ENCODE measurements at regions not wholly inside any gene's neighbourhood (a gene's known extent, or its start where the extent isn't known, plus 50 kb on each side); places are given as distances from the start of the nearest gene placed in this dataset.
"Not testable (repeated sequence)": the region's sequence is repeated elsewhere in the genome, so short reads cannot be mapped to it uniquely, and the experiment has no call there.

DNA sequence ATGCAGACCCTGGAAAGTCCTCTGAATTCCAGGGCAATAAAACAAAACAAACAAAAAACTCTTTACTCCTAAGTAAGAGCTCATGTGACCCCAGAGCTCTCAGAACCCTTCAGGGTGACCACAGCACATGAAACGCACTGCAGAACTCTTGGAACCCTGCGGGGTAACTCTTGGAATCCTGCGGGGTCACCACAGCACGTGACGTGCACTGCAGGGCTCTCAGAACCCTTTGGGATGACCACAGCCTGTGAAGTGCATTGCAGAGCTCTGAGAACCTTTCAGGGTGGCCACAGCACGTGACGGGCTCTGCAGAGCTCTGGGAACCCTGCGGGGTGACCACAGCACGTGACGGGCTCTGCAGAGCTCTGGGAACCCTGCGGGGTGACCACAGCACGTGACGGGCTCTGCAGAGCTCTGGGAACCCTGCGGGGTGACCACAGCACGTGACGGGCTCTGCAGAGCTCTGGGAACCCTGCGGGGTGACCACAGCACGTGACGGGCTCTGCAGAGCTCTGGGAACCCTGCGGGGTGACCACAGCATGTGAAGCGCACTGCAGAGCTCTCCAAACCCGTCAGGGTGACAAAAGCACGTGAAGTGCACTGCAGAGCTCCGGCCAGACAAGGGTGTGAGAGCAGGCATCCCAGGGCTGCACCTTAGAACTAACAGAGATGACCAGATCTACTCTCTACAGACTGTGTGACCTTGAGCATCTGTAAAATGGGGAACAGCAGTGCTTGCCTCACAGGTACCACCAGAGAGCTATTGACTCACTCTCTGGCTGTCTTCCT, 110.1 kb downstream of the ADRA2C start:
- not testable (repeated sequence) for DNase-seq (ENCODE audit: low read depth in 3 of 3, low spot score in 2 of 3)

DNA sequence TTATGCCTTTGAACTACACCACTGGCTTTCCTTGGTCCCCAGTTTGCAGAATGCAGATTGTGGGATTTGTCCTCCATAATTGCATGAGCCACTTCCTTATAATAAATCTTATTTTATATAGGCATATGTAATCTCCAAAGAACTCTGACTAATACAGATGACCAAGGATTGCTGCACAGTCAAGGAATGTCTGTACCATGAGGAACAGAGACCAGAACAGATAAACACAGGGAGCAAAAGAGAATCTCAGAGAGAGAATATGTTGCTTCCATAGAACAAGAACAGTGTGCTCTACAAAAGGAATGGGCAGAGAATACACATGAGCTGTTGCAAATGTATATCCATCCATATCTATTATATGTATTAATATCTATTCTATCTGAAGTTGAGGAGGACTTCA, 111.1 kb downstream of the ADRA2C start:
- DNase-seq (ENCODE audit: low read depth in 3 of 3, low spot score in 2 of 3) = no peak

DNA sequence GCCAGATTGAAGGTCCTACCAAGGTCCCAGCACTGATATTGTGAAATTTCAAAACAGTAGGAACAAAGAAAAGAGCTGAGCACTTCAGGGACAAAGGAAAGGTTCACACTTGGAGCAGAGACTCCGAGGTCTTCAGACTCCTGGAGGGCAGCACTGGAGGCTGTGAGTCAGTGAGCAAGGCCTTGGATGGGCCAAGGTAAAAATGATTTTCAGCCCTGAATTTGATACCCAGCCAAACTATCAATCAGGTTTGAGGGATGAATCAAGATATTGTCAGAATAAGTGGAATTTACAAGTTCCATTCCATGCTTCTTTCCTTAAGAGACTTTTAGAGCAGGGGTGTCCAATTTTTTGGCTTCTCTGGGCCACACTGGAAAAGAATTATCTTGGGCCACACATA, 111.7 kb downstream of the ADRA2C start:
- DNase-seq (ENCODE audit: low read depth in 3 of 3, low spot score in 2 of 3) = no peak

DNA sequence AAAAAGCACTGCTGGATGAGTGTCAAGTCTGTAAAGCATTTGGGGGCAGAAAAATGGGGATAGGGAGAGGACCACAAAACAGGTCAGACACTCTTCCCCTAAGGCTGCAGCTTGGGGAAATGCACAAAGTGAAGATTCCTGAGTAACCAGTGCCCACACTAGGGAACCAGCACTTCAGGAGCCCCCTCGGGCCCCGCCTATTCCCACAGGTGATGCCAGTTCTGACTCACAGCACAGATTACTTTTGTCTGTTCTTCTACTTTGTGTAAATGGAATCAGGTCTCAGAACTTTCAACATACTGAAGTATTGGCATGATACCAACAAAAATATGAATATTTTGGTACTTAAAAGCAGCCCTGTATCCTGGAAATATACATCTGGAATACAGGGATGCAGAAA, 112.5 kb downstream of the ADRA2C start:
- DNase-seq (ENCODE audit: low read depth in 3 of 3, low spot score in 2 of 3) = no peak

DNA sequence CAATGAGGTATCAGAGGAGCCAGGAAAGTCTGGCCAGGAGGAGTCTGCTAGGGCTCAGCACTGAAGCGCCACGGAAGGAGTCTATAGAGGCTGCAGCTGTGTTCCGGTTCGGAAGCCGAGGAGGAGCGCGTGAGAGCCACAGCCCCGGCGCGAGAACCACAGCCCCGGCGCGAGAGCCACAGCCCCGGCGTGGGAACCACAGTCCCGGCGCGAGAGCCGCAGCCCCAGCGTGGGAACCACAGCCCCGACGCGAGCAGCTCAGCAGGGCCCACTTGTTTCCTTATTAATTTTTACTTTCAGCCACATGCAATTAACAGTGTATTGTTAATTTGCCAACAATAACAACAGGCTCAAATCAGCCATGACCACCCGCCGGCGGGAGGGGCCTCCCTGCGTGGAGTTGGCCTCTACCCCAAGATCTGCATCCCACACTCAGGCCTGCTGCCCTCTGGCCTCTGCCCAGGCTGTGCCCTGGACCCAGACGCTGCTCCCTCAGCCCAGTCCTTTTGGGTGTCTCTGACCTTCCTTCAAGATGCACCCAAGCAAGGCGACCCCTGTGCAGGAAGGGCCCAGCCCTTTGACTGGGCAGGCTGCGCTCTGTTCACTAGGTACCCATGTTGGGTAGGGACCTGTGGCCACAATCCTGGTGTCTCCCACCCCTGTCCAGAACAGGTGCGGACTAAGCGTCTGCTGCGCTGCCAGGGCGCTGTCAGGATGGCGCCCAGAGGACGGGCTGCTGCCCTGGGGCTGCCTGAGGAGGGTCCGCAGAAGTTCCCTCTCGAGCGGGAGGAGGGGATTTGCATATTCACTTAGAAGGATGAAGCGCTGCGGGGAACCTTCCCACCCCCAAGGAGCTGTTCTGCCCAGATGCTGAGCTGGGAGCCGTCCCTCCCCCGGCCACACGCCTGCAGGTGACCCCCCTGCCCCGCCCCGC, 113.8 kb downstream of the ADRA2C start:
- DNase-seq (ENCODE audit: low read depth in 3 of 3, low spot score in 2 of 3) = no peak

DNA sequence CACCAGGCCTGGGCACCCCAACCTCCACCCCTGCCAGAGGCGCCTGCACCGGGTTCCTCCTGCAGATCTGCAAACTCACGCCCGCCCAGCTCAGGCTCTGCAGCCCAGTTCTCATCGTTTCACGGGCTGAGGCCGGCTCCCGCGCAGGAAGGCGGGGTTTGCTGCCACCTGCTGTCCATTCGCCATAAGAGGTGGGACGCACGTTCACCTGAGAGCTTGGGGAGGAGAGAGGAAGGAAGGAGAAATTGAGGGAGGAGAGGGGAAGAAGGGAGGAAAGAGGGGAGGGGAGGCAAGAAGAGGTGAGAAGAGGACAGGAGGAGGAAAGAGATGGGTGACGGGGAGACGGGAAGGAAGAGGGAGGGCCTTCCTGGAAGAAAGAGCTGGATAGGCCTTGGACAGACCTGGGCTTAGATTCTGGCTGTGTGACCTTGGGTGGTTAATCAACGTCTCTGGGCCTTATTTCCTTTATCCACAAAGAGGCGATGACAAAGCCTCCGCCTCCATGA, 114.5 kb downstream of the ADRA2C start:
- DNase-seq (ENCODE audit: low read depth in 3 of 3, low spot score in 2 of 3) = peak in 2 of 3 donors; percentile 44 to 58

DNA sequence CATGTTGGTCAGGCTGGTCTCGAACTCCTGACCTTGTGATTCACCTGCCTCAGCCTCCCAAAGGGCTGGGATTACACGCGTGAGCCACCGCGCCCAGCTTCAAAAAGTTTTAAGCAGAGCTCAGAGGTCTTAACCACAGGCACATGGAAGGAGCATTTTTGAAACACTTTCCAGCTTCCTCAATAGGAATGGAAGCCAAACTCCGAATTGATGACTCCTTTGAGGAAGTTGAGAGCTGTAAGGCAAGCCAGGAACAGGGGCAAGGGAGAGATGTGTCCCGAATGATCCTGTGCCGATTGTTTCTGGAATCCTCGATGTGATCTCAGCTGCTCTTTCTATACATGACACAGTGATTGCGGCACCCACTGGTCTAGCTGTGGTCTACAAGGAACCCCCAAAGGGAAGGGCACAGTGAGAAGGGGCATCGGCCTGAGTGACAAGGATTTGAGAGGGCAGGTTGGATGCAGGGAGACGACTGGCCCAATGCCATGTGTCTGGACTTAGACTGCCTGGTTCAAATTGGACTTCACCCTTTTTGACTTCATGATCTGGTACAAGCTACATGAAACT, 116.2 kb downstream of the ADRA2C start:
- DNase-seq (ENCODE audit: low read depth in 3 of 3, low spot score in 2 of 3) = not testable (repeated sequence)

DNA sequence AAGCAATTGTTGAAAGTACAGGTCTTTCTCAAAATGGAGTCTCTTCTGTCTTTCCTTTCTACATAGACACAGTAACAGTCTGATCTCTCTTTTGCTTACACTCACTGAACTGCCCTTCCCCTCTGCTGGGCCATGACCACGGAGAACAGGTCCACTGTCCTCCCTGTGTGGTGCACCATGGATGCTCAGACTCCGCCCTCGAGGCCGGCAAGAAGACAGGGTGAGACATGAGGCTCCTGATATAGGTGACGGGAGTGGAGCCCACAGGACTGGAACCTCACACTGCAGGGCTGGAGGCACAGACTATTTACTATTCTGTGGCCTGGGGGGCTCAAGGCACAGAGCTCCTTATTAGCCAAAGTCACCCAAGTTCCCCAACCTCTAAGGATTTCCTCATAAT, 118.1 kb downstream of the ADRA2C start:
- DNase-seq (ENCODE audit: low read depth in 3 of 3, low spot score in 2 of 3) = not testable (repeated sequence)

DNA sequence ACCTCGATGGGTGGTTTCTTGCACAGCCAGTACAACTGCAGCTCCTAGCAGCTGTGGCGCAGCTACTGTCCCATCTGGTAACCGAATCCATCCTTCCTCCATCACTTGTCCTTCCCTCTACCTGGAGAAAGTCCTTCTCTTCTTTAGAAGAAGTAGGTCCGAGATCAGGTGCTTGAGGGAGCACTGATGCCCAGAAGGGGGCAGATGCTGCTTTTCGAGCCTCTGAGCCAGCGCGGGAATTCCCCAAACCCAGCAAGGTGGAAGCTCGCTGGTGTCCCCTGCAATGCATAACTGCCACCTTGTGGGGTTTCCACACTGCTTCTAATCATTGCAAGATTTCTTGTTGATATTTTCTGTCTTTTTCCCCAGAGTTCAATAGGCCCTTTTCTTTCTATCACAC, 127.4 kb downstream of the ADRA2C start:
- not testable (repeated sequence) for DNase-seq (ENCODE audit: low read depth in 3 of 3, low spot score in 2 of 3)

DNA sequence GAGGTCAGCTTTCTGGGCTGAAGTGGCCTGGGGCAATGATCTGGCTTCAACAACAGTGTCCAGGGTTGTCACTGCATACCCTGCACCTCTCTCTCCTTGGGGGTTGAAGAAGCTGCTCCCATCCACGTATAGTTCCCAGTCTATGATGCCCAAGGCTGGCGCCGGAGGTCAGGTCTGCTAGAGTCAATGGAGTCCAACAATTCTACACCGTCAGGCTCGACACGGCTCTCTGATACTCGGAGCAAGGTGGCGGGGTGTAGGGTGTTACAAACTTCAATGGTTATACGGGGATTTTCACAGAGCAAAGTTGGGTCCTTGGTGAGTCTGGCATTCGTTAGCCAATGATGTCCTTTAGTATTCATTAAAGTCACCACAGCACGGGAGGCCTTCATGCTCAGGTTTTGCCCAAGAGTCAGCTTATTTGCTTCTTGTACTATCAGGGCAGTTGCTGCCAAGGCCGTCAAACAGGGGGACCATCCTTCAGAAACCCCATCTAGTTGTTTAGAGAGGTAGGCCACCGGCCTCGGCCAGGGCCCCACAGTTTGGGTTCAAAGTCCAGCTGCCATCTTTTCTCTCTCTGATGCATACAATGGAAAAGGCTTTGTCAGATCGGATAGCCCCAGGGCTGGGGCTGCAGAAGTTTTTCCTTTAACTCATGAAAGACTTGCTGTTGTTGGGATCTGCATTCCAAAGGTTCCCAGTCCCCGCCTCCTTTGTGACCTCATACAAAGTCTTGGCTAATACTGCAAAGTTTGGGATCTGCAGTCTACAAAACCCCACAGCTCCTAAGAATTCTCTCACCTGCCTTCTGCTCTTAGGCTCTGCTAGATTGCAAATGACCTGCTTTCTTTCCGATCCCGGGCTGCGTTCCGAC, 128.1 kb downstream of the ADRA2C start:
- DNase-seq (ENCODE audit: low read depth in 3 of 3, low spot score in 2 of 3) = not testable (repeated sequence)

DNA sequence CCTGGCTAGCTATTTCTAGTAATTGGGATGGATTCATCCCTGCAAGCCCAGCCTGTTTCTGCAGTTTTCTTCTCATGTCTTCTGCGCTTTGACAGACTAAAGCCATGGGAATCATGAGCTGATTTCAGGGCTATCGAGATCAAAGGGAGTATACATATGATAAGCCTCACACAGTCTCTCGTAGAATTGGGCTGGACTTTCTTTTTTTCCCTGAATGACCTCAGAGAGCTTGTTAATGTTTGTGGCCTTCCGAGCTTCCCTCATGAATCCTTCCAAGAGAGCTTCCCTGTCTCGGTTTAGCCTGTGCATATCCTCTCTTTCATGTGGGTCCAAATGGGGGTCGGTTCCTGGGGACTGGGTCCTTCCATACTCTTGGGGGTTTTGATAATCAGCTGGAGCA, 130.3 kb downstream of the ADRA2C start:
- no peak for DNase-seq (ENCODE audit: low read depth in 3 of 3, low spot score in 2 of 3)

DNA sequence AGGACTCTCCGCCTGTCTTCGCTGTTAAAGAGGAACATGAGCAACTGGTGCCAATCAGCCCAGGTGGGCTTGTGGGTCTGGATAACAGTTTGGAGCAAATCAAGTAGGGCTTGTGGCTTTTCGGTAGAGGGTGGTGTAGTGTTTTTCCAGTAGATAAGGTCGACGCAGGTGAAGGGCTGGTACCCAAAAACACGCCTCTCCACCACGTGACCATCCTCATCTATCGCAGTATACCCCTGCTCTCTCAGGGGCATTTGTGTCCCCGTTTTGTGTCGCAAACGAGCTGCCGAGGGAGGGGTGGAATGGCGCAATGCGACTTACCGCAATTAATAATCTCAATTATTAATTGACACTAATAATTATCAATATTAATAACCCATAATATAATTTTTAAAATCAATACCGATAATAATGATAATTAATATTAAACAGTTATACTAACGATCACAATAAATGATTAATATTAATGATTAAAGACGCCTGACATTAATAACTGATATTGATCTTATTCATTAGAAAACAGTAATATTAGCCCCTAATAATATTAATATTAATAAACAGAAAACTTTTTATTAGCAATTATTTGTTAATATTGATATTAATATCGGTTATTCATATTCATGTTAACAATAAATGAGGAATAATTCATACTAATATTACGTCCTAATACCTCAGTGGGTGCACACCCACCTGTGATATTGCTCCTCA, 130.8 kb downstream of the ADRA2C start:
- DNase-seq (ENCODE audit: low read depth in 3 of 3, low spot score in 2 of 3) = not testable (repeated sequence)

DNA sequence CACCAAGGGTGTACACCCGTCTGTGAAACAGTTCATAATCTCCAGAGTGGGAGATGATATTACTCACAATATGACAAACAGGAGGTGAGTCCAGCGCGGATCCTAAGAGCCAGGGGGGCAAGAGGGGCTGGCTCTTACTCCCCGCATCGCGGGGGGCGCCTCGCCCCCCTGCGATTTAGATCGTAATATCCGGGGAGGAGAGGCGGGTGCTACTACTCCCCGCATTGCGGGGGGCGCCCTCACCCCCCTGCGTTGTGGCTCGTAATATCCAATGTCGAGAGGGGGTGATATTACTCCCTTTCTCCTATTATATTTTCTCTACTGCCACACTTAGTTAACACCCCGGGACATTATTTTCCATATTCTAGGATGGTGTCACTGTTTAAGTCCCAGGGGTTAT, 131.9 kb downstream of the ADRA2C start:
- DNase-seq (ENCODE audit: low read depth in 3 of 3, low spot score in 2 of 3) = no peak

DNA sequence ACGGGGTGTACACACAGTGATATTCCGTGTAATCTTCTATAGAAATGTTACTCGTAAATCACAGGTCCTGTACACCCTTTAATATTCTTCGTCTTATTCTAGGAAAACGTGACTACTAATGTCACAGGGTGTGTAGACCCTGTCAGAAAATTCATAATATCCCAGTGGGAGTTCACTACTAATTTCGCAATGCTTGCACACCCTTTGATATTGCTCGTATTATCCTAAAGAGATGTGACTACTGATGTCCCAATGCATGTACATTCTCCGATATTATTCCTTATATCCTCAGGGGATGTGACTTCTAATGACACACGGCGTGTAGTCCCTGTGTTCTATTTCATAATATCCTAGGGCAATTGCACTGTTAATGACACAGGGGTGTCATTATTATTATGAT, 132.7 kb downstream of the ADRA2C start:
- DNase-seq (ENCODE audit: low read depth in 3 of 3, low spot score in 2 of 3) = not testable (repeated sequence)

DNA sequence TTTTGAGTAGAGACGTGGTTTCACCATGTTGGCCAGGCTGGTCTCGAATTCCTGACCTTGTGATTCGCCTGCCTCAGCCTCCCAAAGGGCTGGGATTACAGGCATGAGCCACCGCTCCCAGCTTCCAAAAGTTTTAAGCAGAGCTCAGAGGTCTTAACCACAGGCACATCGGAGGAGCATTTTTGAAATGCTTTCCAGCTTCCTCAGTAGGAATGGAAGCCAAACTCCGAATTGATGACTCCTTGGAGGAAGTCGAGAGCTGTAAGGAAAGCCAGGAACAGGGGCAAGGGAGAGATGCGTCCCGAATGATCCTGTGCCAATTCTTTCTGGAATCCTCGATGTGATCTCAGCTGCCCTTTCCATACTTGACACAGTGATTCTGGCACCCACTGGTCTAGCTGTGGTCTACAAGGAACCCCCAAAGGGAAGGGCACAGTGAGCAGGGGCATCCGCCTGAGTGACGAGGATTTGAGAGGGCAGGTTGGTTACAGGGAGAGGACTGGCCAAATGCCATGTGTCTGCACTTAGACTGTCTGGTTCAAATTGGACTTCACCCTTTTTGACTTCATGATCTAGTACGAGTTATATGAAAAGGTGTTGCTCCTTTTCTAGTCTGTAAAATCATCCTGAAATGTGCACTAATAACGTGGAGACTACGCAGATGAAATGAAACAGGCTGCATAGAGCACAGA, 138.2 kb downstream of the ADRA2C start:
- DNase-seq (ENCODE audit: low read depth in 3 of 3, low spot score in 2 of 3) = not testable (repeated sequence)

DNA sequence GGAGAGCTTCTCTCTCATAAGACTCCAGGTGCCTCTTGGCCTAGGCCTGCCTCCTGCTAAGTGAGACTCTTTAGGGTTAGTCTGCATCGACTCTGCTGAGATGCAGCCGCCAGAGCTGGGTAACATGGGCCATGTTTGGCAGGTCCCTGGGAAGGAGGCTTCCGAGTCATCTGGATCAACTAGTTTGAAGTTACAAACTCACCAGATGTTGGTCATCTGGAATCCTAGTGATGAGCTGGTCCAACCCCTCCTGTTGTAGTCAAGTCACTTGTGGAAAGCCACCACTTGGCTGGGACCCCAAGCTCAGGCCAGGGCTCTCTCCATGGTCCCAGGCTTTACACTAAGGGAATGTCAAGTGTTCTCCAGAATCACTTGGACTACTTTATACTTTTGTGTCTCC, 143.4 kb downstream of the ADRA2C start:
- not testable (repeated sequence) for DNase-seq (ENCODE audit: low read depth in 3 of 3, low spot score in 2 of 3)

DNA sequence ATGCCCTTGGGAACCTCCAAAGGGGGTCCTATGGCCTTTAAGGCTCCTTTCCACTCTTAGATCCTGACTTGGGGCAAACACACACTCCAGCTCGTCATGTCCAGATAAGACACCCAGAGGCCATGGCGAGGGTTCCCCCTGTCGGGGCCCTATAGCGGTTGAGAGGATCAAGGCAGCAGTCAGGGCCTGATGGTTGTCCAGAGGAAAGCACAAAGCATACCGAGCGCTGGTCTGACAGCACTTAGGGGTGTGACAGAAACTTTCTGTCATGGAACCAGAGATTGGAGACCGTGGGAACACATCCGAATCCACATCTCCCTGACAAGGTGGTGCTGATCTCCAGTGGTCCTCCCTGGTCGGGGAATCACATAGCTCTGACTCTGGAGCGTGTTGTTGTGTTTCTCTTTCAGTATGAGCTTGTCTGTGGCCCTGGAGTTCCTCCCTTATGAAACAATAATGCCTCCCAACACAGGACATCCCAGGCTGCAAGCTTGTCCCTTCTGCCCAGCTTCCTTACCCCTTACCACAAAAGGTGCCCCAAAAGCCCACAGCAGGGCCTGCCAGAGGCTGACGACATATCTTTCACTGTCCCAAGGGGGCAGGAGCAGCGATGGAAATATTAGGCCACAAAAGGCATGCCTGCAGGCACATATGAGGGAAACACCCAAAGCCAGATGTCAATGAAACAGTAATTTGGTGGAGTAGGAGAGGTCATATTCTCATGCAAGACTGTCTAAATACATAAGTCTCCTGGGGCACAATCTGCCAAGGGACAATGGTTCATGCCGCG, 144.2 kb downstream of the ADRA2C start:
- DNase-seq (ENCODE audit: low read depth in 3 of 3, low spot score in 2 of 3) = not testable (repeated sequence)

DNA sequence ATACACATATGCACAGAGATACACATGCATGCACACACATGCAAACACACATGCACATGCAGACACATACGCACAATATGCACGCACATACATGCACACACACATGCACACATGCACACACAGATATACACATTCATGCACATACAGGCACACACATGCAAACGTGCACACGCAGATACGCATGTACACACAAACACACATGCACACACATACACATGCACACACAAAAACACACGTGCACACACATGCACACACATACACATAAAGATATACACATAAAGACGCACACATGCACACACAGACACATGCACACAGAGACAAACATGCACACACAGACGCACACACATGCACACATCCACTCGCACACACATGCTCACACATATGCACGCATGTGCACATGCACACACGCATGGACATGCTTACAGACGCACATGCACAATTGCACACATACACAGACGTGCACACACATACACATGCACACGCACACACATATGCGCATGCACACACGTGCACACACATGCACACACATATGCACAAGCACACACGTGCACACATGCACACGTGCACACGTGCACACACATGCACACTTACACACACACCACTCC, 145.2 kb downstream of the ADRA2C start:
- DNase-seq (ENCODE audit: low read depth in 3 of 3, low spot score in 2 of 3) = no peak

Data from right renal cortex interstitium (tissue), 3 donors.